ENCODE measurements at regions not wholly inside any gene's neighbourhood (a gene's known extent, or its start where the extent isn't known, plus 50 kb on each side); places are given as distances from the start of the nearest gene placed in this dataset.

DNA sequence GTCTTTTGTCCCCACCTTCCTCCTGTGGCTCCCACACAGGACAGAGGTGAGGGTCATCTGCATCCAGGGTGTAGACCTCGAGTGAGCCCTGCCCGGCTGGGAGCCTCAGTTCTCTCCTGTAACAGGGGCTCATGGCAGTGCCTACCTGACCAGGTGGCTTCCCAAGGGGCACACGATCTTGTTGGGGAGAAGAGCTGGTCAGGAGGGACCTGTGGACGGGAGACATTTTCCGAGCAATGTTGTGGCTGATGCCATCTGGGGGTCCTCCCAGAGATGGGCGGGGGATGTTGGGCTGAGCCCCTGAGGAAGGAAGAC is 51.9 kb downstream of the CEBPB start:
- H3K4me1 Mint-ChIP-seq, result peaks cover 40% of the 10 kb centered on the region
- DNase-seq, result no peak
- no peak overlapping the region for H3K4me3 Mint-ChIP-seq
- H3K27ac Mint-ChIP-seq, result no peak overlapping the region
- peaks cover 11% of the 10 kb centered on the region for H3K27me3 Mint-ChIP-seq (ENCODE audit: low read depth, poor library complexity)
- TF ChIP-seq, protein P1, sequence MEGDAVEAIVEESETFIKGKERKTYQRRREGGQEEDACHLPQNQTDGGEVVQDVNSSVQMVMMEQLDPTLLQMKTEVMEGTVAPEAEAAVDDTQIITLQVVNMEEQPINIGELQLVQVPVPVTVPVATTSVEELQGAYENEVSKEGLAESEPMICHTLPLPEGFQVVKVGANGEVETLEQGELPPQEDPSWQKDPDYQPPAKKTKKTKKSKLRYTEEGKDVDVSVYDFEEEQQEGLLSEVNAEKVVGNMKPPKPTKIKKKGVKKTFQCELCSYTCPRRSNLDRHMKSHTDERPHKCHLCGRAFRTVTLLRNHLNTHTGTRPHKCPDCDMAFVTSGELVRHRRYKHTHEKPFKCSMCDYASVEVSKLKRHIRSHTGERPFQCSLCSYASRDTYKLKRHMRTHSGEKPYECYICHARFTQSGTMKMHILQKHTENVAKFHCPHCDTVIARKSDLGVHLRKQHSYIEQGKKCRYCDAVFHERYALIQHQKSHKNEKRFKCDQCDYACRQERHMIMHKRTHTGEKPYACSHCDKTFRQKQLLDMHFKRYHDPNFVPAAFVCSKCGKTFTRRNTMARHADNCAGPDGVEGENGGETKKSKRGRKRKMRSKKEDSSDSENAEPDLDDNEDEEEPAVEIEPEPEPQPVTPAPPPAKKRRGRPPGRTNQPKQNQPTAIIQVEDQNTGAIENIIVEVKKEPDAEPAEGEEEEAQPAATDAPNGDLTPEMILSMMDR (IDR thresholded peaks at IDR 0.05), result no peak
- no peaks in the 10 kb centered on the region for H3K36me3 Mint-ChIP-seq (ENCODE audit: low read depth)
- no peaks in the 10 kb centered on the region for H3K9me3 Mint-ChIP-seq

DNA sequence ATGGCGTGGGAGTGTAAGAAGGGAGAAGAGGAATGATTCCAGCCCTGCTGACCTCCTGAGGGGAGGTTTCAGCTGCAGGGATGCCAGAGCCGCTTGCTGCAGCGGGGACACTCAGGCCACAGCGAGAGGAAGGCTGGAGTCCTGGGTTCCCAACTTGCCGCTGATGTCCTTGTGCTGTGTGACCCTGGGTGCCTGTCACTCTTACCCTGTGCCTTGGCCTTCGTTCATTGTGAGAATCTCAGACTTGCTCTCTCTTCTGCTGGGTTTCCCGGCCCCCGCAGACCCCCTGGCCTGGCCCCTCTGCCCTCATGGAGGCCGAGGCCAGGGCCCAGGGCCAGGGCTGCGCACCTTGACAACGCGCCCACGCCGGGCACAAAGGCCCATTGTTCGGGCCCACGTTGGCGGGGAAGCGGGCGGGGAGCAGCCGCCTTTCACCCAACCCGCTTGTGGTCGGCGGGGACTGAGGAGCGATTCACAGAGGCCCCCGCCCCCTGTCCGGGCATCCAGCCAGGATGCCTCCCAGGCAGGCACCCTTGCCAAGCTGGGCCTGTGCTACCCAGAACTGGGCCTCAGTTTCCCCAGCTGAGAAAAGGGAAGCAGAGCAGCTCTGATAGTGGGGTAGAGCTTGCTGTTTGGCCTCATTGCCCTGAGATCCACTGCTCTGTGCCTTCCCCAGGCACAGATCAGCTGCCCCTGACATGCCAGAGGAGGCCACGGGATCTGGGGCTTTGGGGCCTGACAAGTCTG is 52.4 kb downstream of the CEBPB start:
- H3K9me3 Mint-ChIP-seq, result no peaks in the 10 kb centered on the region
- no peak for DNase-seq
- TF ChIP-seq, protein P1 (IDR thresholded peaks at IDR 0.05), result no peak
- no peaks in the 10 kb centered on the region for H3K36me3 Mint-ChIP-seq (ENCODE audit: low read depth)
- no peak overlapping the region for H3K27ac Mint-ChIP-seq
- peaks cover 41% of the 10 kb centered on the region for H3K4me1 Mint-ChIP-seq
- peaks cover 11% of the 10 kb centered on the region for H3K27me3 Mint-ChIP-seq (ENCODE audit: low read depth, poor library complexity)
- no peak overlapping the region for H3K4me3 Mint-ChIP-seq

DNA sequence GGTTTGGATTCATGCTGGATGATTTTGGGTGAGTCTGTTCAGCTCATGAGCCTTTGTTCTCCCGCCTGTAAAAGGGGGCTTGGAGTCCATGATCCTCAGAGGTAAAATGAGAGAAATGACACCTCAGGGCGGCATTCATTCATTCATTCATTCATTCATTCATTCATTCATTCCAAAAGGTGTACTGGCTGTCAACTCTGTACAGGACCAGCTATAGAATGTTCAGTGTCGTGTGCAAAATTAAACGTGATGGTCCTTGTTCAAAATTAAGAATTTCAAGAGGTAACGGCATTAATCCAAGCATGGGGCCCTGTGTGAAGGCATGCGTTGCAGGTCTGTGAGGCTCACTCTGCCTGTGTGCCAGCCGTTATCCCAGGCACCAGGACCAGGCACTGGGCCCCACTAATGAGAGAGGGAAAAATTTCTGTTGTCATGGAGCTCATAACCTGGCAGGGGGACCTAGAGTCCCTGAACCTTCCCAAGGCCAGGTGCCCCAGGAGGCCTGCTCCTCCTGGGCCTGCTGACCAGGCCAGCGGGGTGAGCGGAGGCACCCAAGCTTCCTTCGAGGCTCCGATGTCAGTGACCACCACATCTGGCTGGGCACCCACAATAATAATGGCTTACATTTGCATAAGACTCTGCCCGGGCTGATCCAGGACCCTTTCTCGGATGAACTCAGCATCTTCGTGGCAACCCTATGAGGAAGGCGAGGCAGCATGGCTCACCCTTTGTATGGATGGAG is 53.2 kb downstream of the CEBPB start:
- TF ChIP-seq, protein P1 (IDR thresholded peaks at IDR 0.05), result no peak
- H3K27me3 Mint-ChIP-seq (ENCODE audit: low read depth, poor library complexity), result peaks cover 11% of the 10 kb centered on the region
- H3K36me3 Mint-ChIP-seq (ENCODE audit: low read depth), result no peaks in the 10 kb centered on the region
- H3K4me3 Mint-ChIP-seq, result no peak overlapping the region
- no peak for DNase-seq
- H3K9me3 Mint-ChIP-seq, result no peaks in the 10 kb centered on the region
- peaks cover 35% of the 10 kb centered on the region for H3K4me1 Mint-ChIP-seq
- no peak overlapping the region for H3K27ac Mint-ChIP-seq

DNA sequence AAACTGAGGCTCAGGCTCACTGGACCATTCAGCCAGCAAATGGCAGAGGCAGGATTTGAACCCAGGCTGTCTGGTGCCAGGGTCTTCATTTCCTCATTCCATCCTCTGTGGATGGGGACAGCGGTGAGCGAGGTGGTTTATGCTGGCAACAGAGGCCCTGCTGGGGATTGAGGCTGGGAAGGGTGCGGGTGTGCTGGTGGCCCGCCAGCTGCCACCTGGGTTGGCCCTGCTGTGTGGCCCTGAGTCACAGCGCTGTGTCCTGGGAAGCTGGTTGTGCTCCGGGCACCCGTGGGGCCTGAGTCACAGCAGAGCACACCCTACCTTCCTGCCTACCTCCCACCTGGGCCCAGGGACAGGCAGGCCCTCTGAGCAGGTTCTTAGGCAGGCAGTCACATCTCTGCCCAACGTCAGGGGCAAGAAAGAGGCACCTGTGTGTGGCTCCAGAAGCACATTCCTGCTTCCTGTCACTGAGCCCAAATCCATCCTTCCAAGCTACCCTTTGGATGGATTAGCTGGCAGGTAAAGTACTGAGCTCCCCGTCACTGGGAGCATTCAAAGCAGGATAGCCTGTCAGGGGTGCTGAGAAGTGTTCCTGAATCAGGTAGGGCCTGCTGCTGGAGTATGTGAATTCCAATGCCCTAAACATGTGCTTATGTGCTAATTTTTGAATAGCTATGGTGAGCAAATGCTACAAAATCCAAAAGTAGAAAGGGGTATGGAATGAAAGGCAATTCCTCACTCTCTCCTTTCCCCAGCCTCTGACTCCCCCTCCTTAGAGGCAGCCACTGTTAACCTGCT is 53.9 kb downstream of the CEBPB start:
- Mint-ChIP-seq H3K4me3 (no peak overlapping the region), H3K4me1 (peaks cover 29% of the 10 kb centered on the region), H3K36me3 (ENCODE audit: low read depth) (no peaks in the 10 kb centered on the region), H3K27me3 (ENCODE audit: low read depth, poor library complexity) (peaks cover 11% of the 10 kb centered on the region), H3K27ac (no peak overlapping the region), H3K9me3 (no peaks in the 10 kb centered on the region)
- TF ChIP-seq, protein P1 (IDR thresholded peaks at IDR 0.05), result no peak
- DNase-seq, result no peak

DNA sequence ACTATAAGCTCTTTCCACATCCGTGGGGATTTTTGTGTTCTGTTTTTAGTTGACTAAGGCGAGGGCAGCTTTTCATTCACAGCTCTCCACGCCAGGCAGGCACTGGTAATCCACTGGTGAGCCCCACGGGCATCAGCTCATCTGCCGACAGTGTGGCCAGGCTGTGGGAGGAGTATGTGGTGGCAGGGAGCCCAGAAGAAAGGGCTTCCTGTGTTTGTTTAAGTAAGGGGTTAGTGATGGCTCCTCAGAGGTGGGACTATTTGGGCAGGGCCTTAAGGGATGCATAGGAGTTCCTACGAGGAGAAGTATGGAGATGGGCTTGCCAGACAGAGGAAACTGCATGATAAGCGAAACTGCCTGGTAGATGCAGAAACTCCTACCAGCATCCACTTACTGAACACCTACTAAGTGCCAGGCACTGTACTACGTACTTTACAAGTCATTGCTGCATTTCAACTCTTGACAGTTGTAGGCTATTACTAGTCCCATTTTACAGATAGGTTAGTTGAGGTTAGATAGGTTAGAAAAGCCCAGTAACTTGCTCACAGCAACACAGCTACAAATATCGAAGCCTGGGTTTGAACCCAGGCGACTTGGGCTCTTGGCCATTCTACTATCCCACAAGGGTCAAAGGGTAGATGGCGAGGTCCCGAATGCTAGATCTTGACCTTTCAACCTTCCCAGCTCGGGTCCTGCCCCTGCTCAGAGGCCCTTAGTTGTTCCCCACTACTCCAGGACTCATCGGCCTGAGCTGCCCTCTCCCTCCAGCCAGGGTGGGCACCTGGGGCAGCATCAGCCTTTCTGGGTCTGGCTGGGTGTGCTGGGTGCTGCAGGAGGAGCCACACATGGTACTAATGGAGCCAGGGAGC is 55.1 kb downstream of the CEBPB start:
- peaks cover 7% of the 10 kb centered on the region for H3K27me3 Mint-ChIP-seq (ENCODE audit: low read depth, poor library complexity)
- no peak overlapping the region for H3K27ac Mint-ChIP-seq
- no peak for DNase-seq
- H3K4me3 Mint-ChIP-seq, result no peak overlapping the region
- TF ChIP-seq, protein P1 (IDR thresholded peaks at IDR 0.05), result no peak
- H3K9me3 Mint-ChIP-seq, result no peaks in the 10 kb centered on the region
- H3K4me1 Mint-ChIP-seq, result peaks cover 23% of the 10 kb centered on the region
- no peaks in the 10 kb centered on the region for H3K36me3 Mint-ChIP-seq (ENCODE audit: low read depth)
